Limb (tissue), 2 donors: ENCODE measurements at regions not wholly inside any gene's neighbourhood (a gene's known extent, or its start where the extent isn't known, plus 50 kb on each side); places are given as distances from the start of the nearest gene placed in this dataset.

Source experiments
- DNase-seq, 2 donors: peaks; one replicate each; pipeline ENCODE4 v3.0.0-alpha.2; 2016; ENCODE audit errors: extremely low spot score in 2 of 2

- DNase-seq, result no peak
These were observed 2847.6 kb upstream of the PCDH20 start for GRCh38 chr13:64263285-64263684.

- no peak for DNase-seq
These were observed 2841.1 kb upstream of the PCDH20 start for GRCh38 chr13:64256751-64257150.

- no peak for DNase-seq
These were observed 2840.3 kb upstream of the PCDH20 start for GRCh38 chr13:64255988-64256387.

- DNase-seq, result no peak
These were observed 2832.9 kb upstream of the PCDH20 start for GRCh38 chr13:64248371-64249065.

GRCh38 chr13:64239372-64239771 is 2823.7 kb upstream of the PCDH20 start:
- DNase-seq, result peak in 1 of 2 donors; percentile 6

GRCh38 chr13:64234255-64234654 is 2818.6 kb upstream of the PCDH20 start:
- no peak for DNase-seq

- DNase-seq, result no peak
These were observed 2807.4 kb upstream of the PCDH20 start for GRCh38 chr13:64223016-64223415.

GRCh38 chr13:64206430-64207225 is 2791.0 kb upstream of the PCDH20 start:
- no peak for DNase-seq

GRCh38 chr13:64202517-64202916 is 2786.9 kb upstream of the PCDH20 start:
- no peak for DNase-seq

GRCh38 chr13:64197232-64197631 is 2781.6 kb upstream of the PCDH20 start:
- DNase-seq, result no peak

- peak in 1 of 2 donors; percentile 5 for DNase-seq
These were observed 2771.0 kb upstream of the PCDH20 start for GRCh38 chr13:64186503-64187250.

- DNase-seq, result peak in 1 of 2 donors; percentile 10
These were observed 2770.4 kb upstream of the PCDH20 start for GRCh38 chr13:64186071-64186470.

GRCh38 chr13:64180756-64181155 is 2765.1 kb upstream of the PCDH20 start:
- DNase-seq, result no peak

GRCh38 chr13:64165826-64166225 is 2750.2 kb upstream of the PCDH20 start:
- DNase-seq, result no peak

- DNase-seq, result peak in 1 of 2 donors; percentile 18
These were observed 2748.8 kb upstream of the PCDH20 start for GRCh38 chr13:64164435-64164834.

GRCh38 chr13:64160479-64160878 is 2744.8 kb upstream of the PCDH20 start:
- no peak for DNase-seq

- DNase-seq, result no peak
These were observed 2743.3 kb upstream of the PCDH20 start for GRCh38 chr13:64158908-64159307.

GRCh38 chr13:64154514-64154913 is 2738.9 kb upstream of the PCDH20 start:
- DNase-seq, result peak in 1 of 2 donors; percentile 4

- no peak for DNase-seq
These were observed 2715.0 kb upstream of the PCDH20 start for GRCh38 chr13:64130600-64130999.

- DNase-seq, result no peak
These were observed 2714.5 kb upstream of the PCDH20 start for GRCh38 chr13:64130171-64130570.

GRCh38 chr13:64127856-64128255 is 2712.2 kb upstream of the PCDH20 start:
- no peak for DNase-seq

GRCh38 chr13:64127192-64127591 is 2711.5 kb upstream of the PCDH20 start:
- DNase-seq, result no peak
